ENCODE measurements at regions not wholly inside any gene's neighbourhood (a gene's known extent, or its start where the extent isn't known, plus 50 kb on each side); places are given as distances from the start of the nearest gene placed in this dataset.

GRCh38 chr3:41138601-41139000 lies 60.7 kb upstream of the CTNNB1 start:
- H2AFZ ChIP-seq (replicated peaks) = no peak overlapping the region
- H3K27ac ChIP-seq = no peak overlapping the region
- H3K27me3 ChIP-seq = no peaks in the 10 kb centered on the region
- H4K20me1 ChIP-seq (ENCODE audit: low read depth) = no peaks in the 10 kb centered on the region
- Mint-ChIP-seq H3K9me3 (peaks cover 5% of the 10 kb centered on the region), H3K27ac (no peak overlapping the region), H3K4me1 (peaks cover 10% of the 10 kb centered on the region), H3K4me3 (no peak overlapping the region), H3K27me3 (ENCODE audit: insufficient read depth, low read depth) (peaks cover 4% of the 10 kb centered on the region), H3K36me3 (no peaks in the 10 kb centered on the region)
- no peak for DNase-seq (ENCODE audit: low spot score)
- no peaks in the 10 kb centered on the region for H3K9me3 ChIP-seq (ENCODE audit: low read depth)
- H3K4me3 ChIP-seq = no peak overlapping the region
- no peaks in the 10 kb centered on the region for H3K4me1 ChIP-seq
- no peak overlapping the region for H3K9ac ChIP-seq
- H3F3A ChIP-seq (ENCODE audit: low read depth) = no peaks in the 10 kb centered on the region
- TF ChIP-seq EZH2phosphoT487 (IDR thresholded peaks at IDR 0.05) (no peak), CTCF (IDR thresholded peaks at IDR 0.05) (no peak), EZH2 (IDR thresholded peaks at IDR 0.05) (no peak)
- H3K79me2 ChIP-seq (ENCODE audit: low read depth) = no peaks in the 10 kb centered on the region
- no peaks in the 10 kb centered on the region for H3K36me3 ChIP-seq
- no peak overlapping the region for H3K4me2 ChIP-seq

- H3K27me3 Mint-ChIP-seq (ENCODE audit: insufficient read depth, low read depth) = peaks cover 2% of the 10 kb centered on the region
- H2AFZ ChIP-seq (replicated peaks) = no peak overlapping the region
- no peak overlapping the region for H3K27ac ChIP-seq
- H3K4me3 ChIP-seq = no peak overlapping the region
- no peaks in the 10 kb centered on the region for H3K36me3 Mint-ChIP-seq
- no peaks in the 10 kb centered on the region for H3K79me2 ChIP-seq (ENCODE audit: low read depth)
- no peak overlapping the region for H3K27ac Mint-ChIP-seq
- DNase-seq (ENCODE audit: low spot score) = no peak
- H3K36me3 ChIP-seq = no peaks in the 10 kb centered on the region
- H3K4me3 Mint-ChIP-seq = no peak overlapping the region
- no peak overlapping the region for H3K9ac ChIP-seq
- H3K4me1 ChIP-seq = no peaks in the 10 kb centered on the region
- H3F3A ChIP-seq (ENCODE audit: low read depth) = no peaks in the 10 kb centered on the region
- no peaks in the 10 kb centered on the region for H3K9me3 ChIP-seq (ENCODE audit: low read depth)
- peaks cover 5% of the 10 kb centered on the region for H3K9me3 Mint-ChIP-seq
- H4K20me1 ChIP-seq (ENCODE audit: low read depth) = no peaks in the 10 kb centered on the region
- H3K27me3 ChIP-seq = no peaks in the 10 kb centered on the region
- TF ChIP-seq EZH2phosphoT487 (IDR thresholded peaks at IDR 0.05) = no peak
- no peak for TF ChIP-seq EZH2 (IDR thresholded peaks at IDR 0.05)
- no peak for TF ChIP-seq CTCF (IDR thresholded peaks at IDR 0.05)
- H3K4me2 ChIP-seq = no peak overlapping the region
- peaks cover 3% of the 10 kb centered on the region for H3K4me1 Mint-ChIP-seq
These were observed 59.1 kb upstream of the CTNNB1 start for GRCh38 chr3:41140242-41140641.

GRCh38 chr3:41141433-41142167 lies 57.7 kb upstream of the CTNNB1 start:
- Histone ChIP-seq H3K27ac (no peak overlapping the region), H3K36me3 (no peaks in the 10 kb centered on the region), H3K4me1 (no peaks in the 10 kb centered on the region), H3K4me3 (no peak overlapping the region), H3K9ac (no peak overlapping the region), H3K27me3 (no peaks in the 10 kb centered on the region), H2AFZ (replicated peaks) (peak overlapping the region; percentile 50), H3F3A (ENCODE audit: low read depth) (no peaks in the 10 kb centered on the region), H3K79me2 (ENCODE audit: low read depth) (no peaks in the 10 kb centered on the region), H3K4me2 (no peak overlapping the region), H4K20me1 (ENCODE audit: low read depth) (no peaks in the 10 kb centered on the region), H3K9me3 (ENCODE audit: low read depth) (no peaks in the 10 kb centered on the region)
- H3K9me3 Mint-ChIP-seq = peaks cover 5% of the 10 kb centered on the region
- no peak for DNase-seq (ENCODE audit: low spot score)
- no peak for TF ChIP-seq EZH2phosphoT487 (IDR thresholded peaks at IDR 0.05)
- TF ChIP-seq EZH2 (IDR thresholded peaks at IDR 0.05) = no peak
- TF ChIP-seq CTCF (IDR thresholded peaks at IDR 0.05) = no peak
- H3K36me3 Mint-ChIP-seq = no peaks in the 10 kb centered on the region
- peaks cover 2% of the 10 kb centered on the region for H3K27me3 Mint-ChIP-seq (ENCODE audit: insufficient read depth, low read depth)
- H3K4me1 Mint-ChIP-seq = peaks cover 3% of the 10 kb centered on the region
- H3K27ac Mint-ChIP-seq = no peak overlapping the region
- no peak overlapping the region for H3K4me3 Mint-ChIP-seq

All from neural progenitor cell (in vitro differentiated cells).